GM08714 (cell line): ENCODE measurements at regions not wholly inside any gene's neighbourhood (a gene's known extent, or its start where the extent isn't known, plus 50 kb on each side); places are given as distances from the start of the nearest gene placed in this dataset.

Source experiments
- H3K4me3 ChIP-seq: fragments of 200-500 bp; sonication (Bioruptor generic); 2 replicates; pipeline ENCODE4 v1.5.1; 2014; ENCODE audit warnings: mild to moderate bottlenecking, low read length, inconsistent platforms
- ZNF274 ChIP-seq: IDR thresholded peaks from 2 replicates; pipeline ENCODE4 v1.6.1; 2012; ENCODE audit warnings: mild to moderate bottlenecking, low read depth, low read length

DNA sequence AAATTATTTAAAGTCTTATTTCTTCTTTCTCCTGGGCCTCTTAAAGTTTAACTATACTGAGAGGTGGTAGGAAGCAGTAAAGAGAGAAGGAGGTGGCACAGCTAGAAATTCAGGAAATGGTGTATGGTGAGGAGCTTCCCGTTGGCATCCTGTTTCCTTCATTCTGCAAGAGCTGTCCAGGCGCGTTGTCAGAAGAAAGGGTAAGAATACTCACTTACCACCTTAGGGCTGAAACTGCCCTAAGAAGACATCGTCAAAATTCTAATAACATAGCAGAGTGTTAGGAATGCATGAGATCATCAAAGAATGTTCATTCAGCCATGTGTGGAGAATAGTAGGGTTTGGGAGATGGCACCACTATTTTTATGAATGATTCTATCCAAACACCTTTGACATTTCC lies 699.6 kb downstream of the MCTP2 start:
- TF ChIP-seq ZNF274, result no peak

DNA sequence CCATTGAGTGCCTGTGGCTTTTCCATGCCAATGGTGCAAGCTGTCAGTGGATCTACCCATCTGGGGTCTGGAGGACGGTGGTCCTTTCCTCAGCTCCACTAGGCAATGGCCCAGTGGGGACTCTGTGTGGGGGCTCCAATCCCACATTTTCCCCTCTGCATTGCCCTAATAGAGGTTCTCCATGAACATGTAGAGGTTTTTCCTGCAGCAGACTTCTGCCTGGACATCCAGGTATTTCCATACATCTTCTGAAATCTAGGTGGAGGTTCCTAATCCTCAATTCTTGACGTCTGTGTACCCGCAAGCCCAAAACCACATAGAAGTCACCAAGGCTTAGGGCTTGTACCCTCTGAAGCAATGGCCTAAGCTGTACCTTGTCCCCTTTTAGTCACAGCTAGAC lies 703.1 kb downstream of the MCTP2 start:
- no peak overlapping the region for H3K4me3 ChIP-seq
- TF ChIP-seq ZNF274, result no peak

More for the DNA sequence above, 699.6 kb downstream of the MCTP2 start:
- no peak overlapping the region for H3K4me3 ChIP-seq

DNA sequence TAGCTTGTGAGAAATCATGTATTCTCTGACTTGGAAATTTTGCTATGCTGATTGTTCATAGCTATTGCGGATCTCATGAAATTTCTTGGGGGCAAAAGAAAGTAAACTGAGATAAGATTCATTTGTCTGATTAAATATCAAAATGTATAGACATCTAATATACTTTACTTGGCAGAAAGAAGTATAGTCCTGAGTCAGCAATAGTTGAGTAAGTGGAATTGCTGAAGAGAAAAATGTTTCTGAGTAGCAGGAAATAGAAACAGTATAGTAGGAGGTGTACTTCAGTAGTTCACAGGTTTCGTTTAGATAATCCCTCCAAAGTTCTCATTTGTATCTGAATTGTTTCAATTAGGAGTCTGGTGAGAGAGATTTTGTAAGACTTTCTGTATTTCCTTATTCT lies 705.9 kb downstream of the MCTP2 start:
- TF ChIP-seq ZNF274, result no peak
- no peak overlapping the region for H3K4me3 ChIP-seq

DNA sequence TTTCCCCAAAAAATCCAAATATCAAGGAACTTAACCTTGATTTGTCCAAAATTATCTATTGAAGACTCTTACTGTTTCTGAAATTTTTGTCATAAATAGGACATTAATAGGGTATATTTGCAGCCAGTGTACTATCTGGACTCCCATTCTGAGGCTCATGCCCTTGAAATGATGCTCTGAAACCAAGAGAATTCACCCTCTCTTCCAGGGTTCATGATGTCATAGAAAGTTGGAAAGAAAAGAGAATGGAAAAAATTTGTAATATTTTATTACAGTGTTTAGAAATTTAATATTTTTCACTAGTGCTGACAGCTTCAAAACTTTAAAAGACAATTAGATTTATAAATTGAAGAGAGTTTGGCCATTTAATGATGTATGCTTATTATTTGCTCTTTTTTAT lies 712.5 kb downstream of the MCTP2 start:
- no peak for TF ChIP-seq ZNF274
- H3K4me3 ChIP-seq, result no peak overlapping the region

DNA sequence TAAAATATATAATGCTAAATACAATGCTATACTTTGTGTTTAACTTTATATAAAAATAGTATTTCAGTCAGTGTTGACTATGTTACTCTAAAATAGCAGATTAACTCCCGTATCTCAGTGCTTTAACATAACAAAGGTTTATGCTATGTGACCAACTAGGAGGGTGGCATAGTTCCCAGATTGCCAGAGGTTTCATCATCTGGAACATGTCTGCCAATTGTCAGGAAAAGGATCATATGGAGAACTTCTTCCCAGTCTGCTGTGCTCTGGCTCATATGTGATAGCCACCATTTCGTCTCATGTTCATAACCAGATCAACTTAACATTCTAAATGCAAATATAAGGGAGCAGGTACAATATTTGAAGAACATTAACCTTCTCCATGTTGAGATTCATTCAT lies 720.2 kb downstream of the MCTP2 start:
- H3K4me3 ChIP-seq, result no peak overlapping the region
- TF ChIP-seq ZNF274, result no peak

DNA sequence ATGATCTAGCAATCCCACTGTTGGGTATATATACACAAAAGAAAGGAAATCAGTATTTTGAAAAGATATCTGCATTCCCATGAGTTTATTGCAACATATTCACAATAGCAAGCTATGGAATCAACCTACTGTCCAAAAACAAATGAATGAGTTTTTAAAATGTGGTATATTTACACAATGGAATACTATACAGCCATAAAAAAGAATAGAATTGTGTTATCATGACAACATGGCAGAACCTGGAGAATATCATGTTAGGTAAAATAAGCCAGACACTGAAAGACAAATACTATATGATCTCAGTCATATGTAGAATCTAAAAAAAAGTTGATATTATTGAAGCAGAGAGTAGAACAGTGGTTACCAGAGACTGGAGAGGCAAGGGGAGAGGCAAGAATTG lies 732.6 kb downstream of the MCTP2 start:
- no peak for TF ChIP-seq ZNF274

DNA sequence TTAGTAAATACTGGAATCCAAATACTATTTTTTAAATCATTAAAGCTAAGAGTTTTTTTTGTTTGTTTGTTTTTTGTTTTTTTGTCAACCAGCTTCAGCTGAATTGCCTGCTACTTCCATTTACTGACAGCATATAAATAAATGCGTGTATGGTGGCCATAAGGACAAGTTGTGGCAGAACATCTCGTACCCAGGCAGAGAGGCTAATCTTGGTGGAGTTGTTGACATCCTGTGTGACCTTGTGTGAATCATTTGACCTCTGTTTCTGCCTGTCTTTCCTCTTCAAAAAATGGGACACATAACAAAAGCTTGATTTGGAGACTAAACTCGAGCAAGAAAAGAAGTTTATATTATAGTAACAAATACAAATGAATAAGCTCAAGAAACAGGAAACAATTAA lies 734.2 kb downstream of the MCTP2 start:
- H3K4me3 ChIP-seq, result no peak overlapping the region
- no peak for TF ChIP-seq ZNF274

More for the DNA sequence above, 732.6 kb downstream of the MCTP2 start:
- no peak overlapping the region for H3K4me3 ChIP-seq

DNA sequence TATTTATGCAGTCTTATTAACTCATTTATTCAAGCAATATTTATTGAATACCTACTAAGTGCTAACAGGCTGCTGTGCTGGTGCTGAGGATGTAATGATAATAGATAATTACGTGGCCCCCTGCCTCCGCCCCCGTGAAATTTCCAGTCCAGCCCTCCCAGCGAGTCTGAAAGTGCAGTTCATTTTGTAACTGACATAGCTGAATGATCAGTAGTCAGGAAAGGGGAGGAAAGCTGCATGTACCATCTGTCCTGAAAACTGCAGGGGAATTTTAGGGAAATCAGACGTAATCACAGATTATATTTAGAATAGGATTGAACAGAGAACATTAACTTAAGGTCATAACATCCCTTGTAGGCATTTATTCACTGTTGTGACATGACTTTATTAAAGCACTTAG lies 736.8 kb downstream of the MCTP2 start:
- no peak for TF ChIP-seq ZNF274
- H3K4me3 ChIP-seq, result no peak overlapping the region

DNA sequence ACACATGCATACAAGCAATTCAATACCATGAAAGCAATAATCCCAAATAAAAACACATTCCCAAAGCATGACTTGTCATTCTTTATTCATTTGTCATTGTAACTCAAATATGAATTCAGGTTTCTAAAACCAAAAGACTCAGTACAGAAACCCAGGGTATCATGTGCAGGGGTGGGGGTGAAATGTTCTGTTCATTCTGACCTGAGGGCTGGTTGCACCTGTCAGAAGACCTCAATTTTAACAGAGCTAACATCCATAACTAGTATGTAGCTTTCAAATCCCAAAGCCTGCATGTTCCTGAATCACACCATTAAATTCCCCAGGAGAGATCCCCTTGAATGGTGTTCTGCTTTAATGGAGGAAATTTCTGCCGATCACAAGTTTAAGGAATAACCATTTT lies 738.7 kb downstream of the MCTP2 start:
- H3K4me3 ChIP-seq, result no peak overlapping the region
- no peak for TF ChIP-seq ZNF274

DNA sequence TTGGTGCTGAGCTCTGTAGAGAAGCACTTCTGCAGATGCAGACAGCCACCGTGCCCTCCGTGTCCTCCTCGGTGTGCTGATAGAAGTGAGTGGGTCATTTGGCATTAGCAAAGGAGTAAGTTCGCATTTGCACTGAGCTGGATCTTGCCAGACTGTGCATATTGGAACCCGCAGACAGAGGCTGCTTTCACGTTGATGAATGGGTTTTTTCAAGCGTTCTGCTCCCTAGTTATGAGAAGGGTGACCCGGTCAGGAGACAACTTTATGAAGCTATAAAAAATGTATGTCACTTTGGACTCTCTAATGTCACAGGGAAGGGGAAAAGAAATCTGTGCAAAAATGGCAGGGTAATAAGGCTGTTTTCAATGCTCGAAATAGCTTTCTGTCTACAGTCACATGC lies 739.4 kb downstream of the MCTP2 start:
- TF ChIP-seq ZNF274, result no peak
- no peak overlapping the region for H3K4me3 ChIP-seq

DNA sequence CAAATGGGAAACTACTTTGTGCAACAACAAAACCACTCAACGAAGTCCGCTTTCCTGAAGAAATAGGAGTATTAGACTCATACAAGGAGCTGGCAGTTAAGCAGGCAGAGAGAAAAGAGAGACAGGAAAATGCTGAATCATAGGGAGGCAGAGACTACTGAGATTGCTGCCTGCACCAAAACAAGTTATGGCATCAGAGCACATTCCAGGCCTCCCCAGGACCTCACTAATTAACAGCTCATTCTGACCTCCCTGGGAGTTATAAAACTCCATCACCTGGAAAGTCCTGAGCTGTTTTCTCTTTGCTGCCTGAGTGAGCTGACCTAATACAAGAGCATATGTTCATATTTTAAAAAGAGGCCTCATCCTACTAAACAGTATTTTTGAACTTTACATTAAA lies 741.0 kb downstream of the MCTP2 start:
- no peak for TF ChIP-seq ZNF274
- no peak overlapping the region for H3K4me3 ChIP-seq

DNA sequence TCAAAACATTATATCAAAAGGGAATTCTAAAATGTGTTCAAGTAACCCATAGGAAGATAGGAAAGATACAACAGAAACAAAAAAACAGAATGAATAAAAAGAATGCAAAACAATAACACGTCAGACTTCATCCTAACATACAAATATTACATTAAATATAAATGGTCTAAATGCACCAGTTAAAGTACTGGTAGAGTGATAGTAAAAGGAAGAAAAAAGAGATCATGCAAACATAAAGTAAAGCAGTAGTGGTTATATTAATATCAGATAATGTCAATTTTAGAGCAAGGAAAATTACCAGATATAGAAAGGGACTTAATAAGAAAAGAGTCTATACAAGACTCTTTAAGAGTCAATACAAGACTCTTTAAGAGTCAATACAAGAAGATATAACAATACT lies 755.7 kb downstream of the MCTP2 start:
- no peak for TF ChIP-seq ZNF274
- no peak overlapping the region for H3K4me3 ChIP-seq

DNA sequence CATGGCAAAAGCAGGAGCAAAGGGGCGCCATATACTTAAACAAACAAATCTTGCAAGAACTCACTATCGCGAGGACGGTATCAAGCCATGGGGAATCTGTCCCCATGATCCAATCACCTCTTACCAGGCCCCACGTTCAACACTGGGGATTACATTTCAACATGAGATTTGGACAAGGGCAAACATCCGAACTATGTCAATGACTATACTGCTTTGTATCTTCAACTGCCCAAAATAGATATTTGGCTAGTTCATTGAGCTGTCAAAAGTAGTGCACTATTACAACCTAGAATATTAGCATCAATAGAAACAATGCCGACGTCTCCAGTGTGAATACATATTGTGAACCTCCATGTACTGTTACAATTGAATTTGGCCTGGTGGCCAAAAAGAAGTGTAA lies 760.4 kb downstream of the MCTP2 start:
- H3K4me3 ChIP-seq, result no peak overlapping the region
- TF ChIP-seq ZNF274, result no peak

DNA sequence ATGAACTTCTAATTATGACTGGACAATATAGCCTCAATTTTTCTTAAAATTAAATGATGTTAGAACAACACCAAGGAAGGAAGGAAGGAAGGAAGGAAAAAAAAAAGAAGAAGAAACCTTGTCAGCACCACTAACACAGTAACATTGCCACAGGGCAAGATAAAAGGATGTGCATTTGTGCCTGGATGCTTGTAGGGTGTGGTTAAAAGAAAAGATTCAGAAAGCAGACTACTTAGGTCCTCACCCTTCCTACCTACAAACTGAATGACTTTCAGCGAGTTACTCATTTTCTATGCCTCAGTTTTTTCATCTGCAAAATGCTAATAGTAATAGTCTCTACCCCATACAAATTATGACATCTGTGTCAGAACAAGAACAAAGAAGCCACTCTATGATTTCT lies 778.3 kb downstream of the MCTP2 start:
- TF ChIP-seq ZNF274, result no peak
- H3K4me3 ChIP-seq, result no peak overlapping the region

DNA sequence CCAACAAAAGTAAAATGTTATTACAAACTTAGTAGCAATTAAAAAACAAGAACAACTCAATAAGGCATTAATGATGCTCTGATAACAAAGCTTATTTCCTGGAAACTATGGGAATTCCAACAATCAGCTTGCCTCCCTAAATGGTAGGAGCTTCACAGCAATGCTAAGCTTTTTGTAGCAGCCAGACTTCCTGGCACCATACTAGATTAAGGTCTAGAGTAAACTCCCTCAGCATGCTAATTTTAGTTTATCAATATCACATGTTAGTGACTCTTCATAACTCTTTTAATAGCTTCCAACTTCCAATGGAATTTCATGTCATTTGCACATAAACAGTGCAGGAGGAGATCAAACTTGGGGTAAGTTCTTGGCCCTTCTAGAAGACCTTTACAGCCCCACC lies 782.0 kb downstream of the MCTP2 start:
- H3K4me3 ChIP-seq, result no peak overlapping the region

DNA sequence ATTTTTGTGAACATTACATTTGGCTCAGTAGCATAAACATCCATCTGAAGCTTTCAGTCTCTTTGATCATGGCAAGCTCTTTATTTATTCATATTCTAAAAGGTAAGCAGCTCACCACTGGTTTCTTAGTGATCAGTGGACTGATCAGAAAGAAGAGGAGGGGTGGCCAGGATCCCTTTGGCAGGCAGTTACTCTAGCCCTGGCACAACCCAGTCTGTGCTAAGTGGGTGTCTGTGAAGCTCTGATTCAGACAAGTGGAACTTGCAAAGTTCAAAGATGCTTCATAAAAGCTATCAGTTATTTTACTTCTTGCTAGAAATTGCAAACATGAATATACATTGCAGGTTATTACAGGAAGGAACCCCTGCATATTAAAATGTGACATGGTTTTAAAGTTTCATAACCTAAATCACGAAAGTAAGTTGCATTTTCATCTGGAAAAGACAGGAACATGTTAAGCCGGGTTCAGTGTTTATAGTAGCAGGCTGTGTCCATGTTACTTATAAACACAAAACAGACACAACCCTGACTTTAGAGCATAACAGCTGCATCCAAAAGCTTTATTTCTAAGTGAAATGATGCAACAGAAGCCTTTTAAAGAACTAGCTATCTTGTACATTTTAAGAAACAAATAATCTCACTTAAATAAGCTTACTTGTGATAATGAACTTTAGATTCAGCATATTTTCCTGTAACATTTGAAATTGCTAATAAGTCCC lies 785.3 kb downstream of the MCTP2 start:
- no peak overlapping the region for H3K4me3 ChIP-seq

More for the DNA sequence above, 782.0 kb downstream of the MCTP2 start:
- TF ChIP-seq ZNF274, result no peak

More for the DNA sequence above, 785.3 kb downstream of the MCTP2 start:
- TF ChIP-seq ZNF274, result no peak
